Pancreas (tissue), 10 donors: ENCODE measurements at regions not wholly inside any gene's neighbourhood (a gene's known extent, or its start where the extent isn't known, plus 50 kb on each side); places are given as distances from the start of the nearest gene placed in this dataset.

ENCODE experiments used
- ATAC-seq, 4 donors: fragments of 200-7000 bp; cut with Tn5 transposase; one replicate each; pipeline versions ENCODE4 v1.8.0 to v1.9.1; 2020; ENCODE audit warnings: mild to moderate bottlenecking in 4 of 4, moderate library complexity in 4 of 4
- DNase-seq, 6 donors: peaks; one replicate each; pipeline ENCODE4 v3.0.0-alpha.2; 2020
- FAIRE-seq: peaks from 2 replicates; lab custom pipeline; 2012; peaks lifted over from hg19 to GRCh38; lab: Jason Lieb, UNC
- H3K27ac ChIP-seq, 4 donors: fragments of 200-600 bp; sonication (generic); 1 replicate in 3 of 4; 2 replicates in 1 of 4; pipeline versions ENCODE4 v1.5.0 to v1.8.0; 2020
- H3K27me3 ChIP-seq, 4 donors: fragments of 200-600 bp; one replicate each; pipeline ENCODE4 v1.8.0; 2021
- H3K36me3 ChIP-seq, 3 donors: fragments of 200-600 bp; sonication (generic) in 1 of 3; one replicate each; pipeline versions ENCODE4 v1.5.0 to v1.8.0; 2020 to 2021
- H3K4me1 ChIP-seq, 3 donors: fragments of 200-600 bp; one replicate each; pipeline ENCODE4 v1.8.0; 2021
- H3K4me3 ChIP-seq, 4 donors: fragments of 200-600 bp; sonication (generic) in 2 of 4; one replicate each; pipeline versions ENCODE4 v1.5.0 to v1.8.0; 2020 to 2021
- H3K9me3 ChIP-seq, 4 donors: fragments of 200-600 bp; one replicate each; pipeline ENCODE4 v1.8.0; 2021
- WGBS, 2 donors: extraction: QIAGEN DNeasy Blood & Tissue Kit; methylation state at CpG; one replicate each; pipeline ENCODE4 v1.1.7; 2013; 5-methylcytosine and 5-hydroxymethylcytosine counted together
- intact Hi-C, 3 donors: fragments of 100-400 bp; cut with DNase I; formaldehyde crosslinking; loops; one replicate each; pipeline versions ENCODE4 v1.11.1 to v1.14.2; 2022
- TF ChIP-seq, protein P1 (sequence below), 4 donors: fragments of 200-600 bp; sonication (generic) in 3 of 4; IDR thresholded peaks; one replicate each; pipeline versions ENCODE4 v1.5.0 to v1.8.0; 2021; ENCODE audit warnings: antibody characterized with exemption in 4 of 4
- donor health status: healthy with polysubstance abuse.
- donor health status: DM: no; HTN: no; CAD: no; lungs with moderate emphysema.
- donor health status: DM: no; HTN: no; CAD: no.
- donor health status: control.
- donor health status: control.
- donor health status: Bipolar disorder and iron deficiency.
- donor health status: DM: yes; HTN: yes; CAD: no.
- donor health status: DM: no; HTN: no; CAD: no.
- donor health status: DM: no; HTN: no; CAD: no.
- donor health status: DM: yes; HTN: yes; CAD: no.

- H3K27ac ChIP-seq = no peak overlapping the region
- DNase-seq = no peak
- H3K36me3 ChIP-seq = no peaks in the 10 kb centered on the region
- no peak for ATAC-seq
- TF ChIP-seq, protein P1, sequence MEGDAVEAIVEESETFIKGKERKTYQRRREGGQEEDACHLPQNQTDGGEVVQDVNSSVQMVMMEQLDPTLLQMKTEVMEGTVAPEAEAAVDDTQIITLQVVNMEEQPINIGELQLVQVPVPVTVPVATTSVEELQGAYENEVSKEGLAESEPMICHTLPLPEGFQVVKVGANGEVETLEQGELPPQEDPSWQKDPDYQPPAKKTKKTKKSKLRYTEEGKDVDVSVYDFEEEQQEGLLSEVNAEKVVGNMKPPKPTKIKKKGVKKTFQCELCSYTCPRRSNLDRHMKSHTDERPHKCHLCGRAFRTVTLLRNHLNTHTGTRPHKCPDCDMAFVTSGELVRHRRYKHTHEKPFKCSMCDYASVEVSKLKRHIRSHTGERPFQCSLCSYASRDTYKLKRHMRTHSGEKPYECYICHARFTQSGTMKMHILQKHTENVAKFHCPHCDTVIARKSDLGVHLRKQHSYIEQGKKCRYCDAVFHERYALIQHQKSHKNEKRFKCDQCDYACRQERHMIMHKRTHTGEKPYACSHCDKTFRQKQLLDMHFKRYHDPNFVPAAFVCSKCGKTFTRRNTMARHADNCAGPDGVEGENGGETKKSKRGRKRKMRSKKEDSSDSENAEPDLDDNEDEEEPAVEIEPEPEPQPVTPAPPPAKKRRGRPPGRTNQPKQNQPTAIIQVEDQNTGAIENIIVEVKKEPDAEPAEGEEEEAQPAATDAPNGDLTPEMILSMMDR (IDR thresholded peaks at IDR 0.05) = no peak
- no peak overlapping the region for H3K4me3 ChIP-seq
- intact Hi-C loops = no loop called here
- H3K4me1 ChIP-seq = no peaks in the 10 kb centered on the region
- FAIRE-seq = no peak
- 65 to 76% methylated on average over 4 of the region's 4 CpGs for WGBS, 2 donors
- H3K9me3 ChIP-seq = no peaks in the 10 kb centered on the region
- no peaks in the 10 kb centered on the region for H3K27me3 ChIP-seq
Observed at GRCh38 chr21:39110431-39110830, 72.8 kb downstream of the PSMG1 start.

GRCh38 chr21:39109596-39110210, 73.5 kb downstream of the PSMG1 start:
- 75 to 80% methylated on average over 9 of the region's 9 CpGs for WGBS, 2 donors
- DNase-seq = peak in 1 of 6 donors; percentile 5
- intact Hi-C loops = no loop called here

GRCh38 chr21:39109163-39109530, 74.1 kb downstream of the PSMG1 start:
- no peak overlapping the region for H3K27ac ChIP-seq
- TF ChIP-seq, protein P1 (IDR thresholded peaks at IDR 0.05) = no peak
- no peaks in the 10 kb centered on the region for H3K9me3 ChIP-seq
- no peak for DNase-seq
- no peaks in the 10 kb centered on the region for H3K27me3 ChIP-seq
- H3K4me1 ChIP-seq = no peaks in the 10 kb centered on the region
- ATAC-seq = no peak
- no peak for FAIRE-seq
- 65 to 77% methylated on average over 6 of the region's 6 CpGs for WGBS, 2 donors
- no peak overlapping the region for H3K4me3 ChIP-seq
- intact Hi-C loops = no loop called here
- no peaks in the 10 kb centered on the region for H3K36me3 ChIP-seq

More at GRCh38 chr21:39109596-39110210, 73.5 kb downstream of the PSMG1 start:
- no peak overlapping the region for H3K4me3 ChIP-seq
- TF ChIP-seq, protein P1 (IDR thresholded peaks at IDR 0.05) = no peak
- no peak for FAIRE-seq
- H3K9me3 ChIP-seq = no peaks in the 10 kb centered on the region
- ATAC-seq = no peak
- no peaks in the 10 kb centered on the region for H3K36me3 ChIP-seq
- no peaks in the 10 kb centered on the region for H3K27me3 ChIP-seq
- H3K27ac ChIP-seq = no peak overlapping the region
- no peaks in the 10 kb centered on the region for H3K4me1 ChIP-seq

GRCh38 chr21:39108291-39109162, 74.7 kb downstream of the PSMG1 start:
- Histone ChIP-seq H3K9me3 (no peaks in the 10 kb centered on the region), H3K4me3 (no peak overlapping the region), H3K36me3 (no peaks in the 10 kb centered on the region), H3K27ac (no peak overlapping the region), H3K4me1 (no peaks in the 10 kb centered on the region), H3K27me3 (no peaks in the 10 kb centered on the region)
- TF ChIP-seq, protein P1 (IDR thresholded peaks at IDR 0.05) = no peak
- DNase-seq (peak in 1 of 6 donors; percentile 7), ATAC-seq (no peak), FAIRE-seq (no peak)
- intact Hi-C loops = no loop called here
- 85 to 91% methylated on average over 23 of the region's 23 CpGs for WGBS, 2 donors

DNA sequence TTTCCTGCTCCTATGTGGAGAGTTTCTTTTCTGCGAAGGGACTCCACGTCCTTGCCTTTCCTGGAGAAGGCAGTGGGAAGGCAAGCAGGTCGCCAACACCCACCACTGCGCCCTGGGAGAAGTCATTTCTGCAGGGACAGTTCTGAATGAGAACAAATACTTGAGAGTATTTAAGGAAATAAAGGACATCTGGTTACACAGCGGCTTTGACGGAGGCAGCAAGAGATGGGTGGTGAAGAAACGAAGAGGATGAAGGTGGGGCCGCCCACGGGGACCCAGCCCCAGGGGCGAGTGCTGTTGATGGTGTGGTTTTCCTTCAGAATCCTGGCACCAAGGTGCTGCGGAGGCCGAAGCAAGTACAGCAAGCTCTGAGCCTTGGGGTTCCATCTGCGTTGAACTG, 75.5 kb downstream of the PSMG1 start:
- Histone ChIP-seq H3K4me3 (no peak overlapping the region), H3K4me1 (no peaks in the 10 kb centered on the region), H3K36me3 (no peaks in the 10 kb centered on the region), H3K27ac (no peak overlapping the region), H3K9me3 (no peaks in the 10 kb centered on the region), H3K27me3 (no peaks in the 10 kb centered on the region)
- 77 to 78% methylated on average over 13 of the region's 13 CpGs for WGBS, 2 donors
- TF ChIP-seq, protein P1 (IDR thresholded peaks at IDR 0.05) = no peak
- FAIRE-seq (no peak), ATAC-seq (no peak), DNase-seq (no peak)
- intact Hi-C loops = no loop called here
